Naive thymus-derived CD4-positive, alpha-beta T cell (primary cell): ENCODE measurements at regions not wholly inside any gene's neighbourhood (a gene's known extent, or its start where the extent isn't known, plus 50 kb on each side); places are given as distances from the start of the nearest gene placed in this dataset.

Experiments
- ATAC-seq: fragments of 150-1000 bp; cut with Tn5 transposase; 2 replicates; pipeline ENCODE4 v1.10.0; 2021; ENCODE audit warnings: mild to moderate bottlenecking, moderate library complexity
- CTCF ChIA-PET: fragments of 350-600 bp; sonication (Branson Sonifier 250); formaldehyde crosslinking; loops from one replicate; lab custom pipeline; 2021; ENCODE audit warnings: antibody characterized with exemption; lab: Charles Lee
- POLR2A ChIA-PET: fragments of 350-600 bp; sonication (Branson Sonifier 250); formaldehyde crosslinking; loops from one replicate; lab custom pipeline; 2021; ENCODE audit warnings: antibody characterized with exemption, inconsistent platforms; lab: Charles Lee
- DNase-seq, 9 donors: peaks; one replicate each; pipeline versions ENCODE4 v3.0.0 to v3.0.0-alpha.2; 2020 to 2022; ENCODE audit warnings: mixed read lengths in 1 of 9
- H3K27ac ChIP-seq: one replicate; pipeline ENCODE4 v1.7.0; 2013; ENCODE audit warnings: mild to moderate bottlenecking, low read depth, low read length, moderate library complexity
- H3K27me3 ChIP-seq, 2 donors: one replicate each; pipeline ENCODE4 v1.7.0; 2013; ENCODE audit warnings: low read length in 2 of 2, mild to moderate bottlenecking in 2 of 2, moderate library complexity in 2 of 2; ENCODE audit not compliant: control insufficient read depth in 2 of 2, insufficient read depth in 2 of 2
- H3K36me3 ChIP-seq, 3 experiments: 1 replicate in 2 of 3; 2 replicates in 1 of 3; pipeline ENCODE4 v1.7.0; 2013; ENCODE audit warnings: low read length in 3 of 3, mild to moderate bottlenecking in 3 of 3, moderate library complexity in 1 of 3; ENCODE audit not compliant: insufficient read depth in 3 of 3, control insufficient read depth in 2 of 3
- H3K4me1 ChIP-seq, 2 donors: one replicate each; pipeline ENCODE4 v1.7.0; 2013; ENCODE audit warnings: low read length in 2 of 2, mild to moderate bottlenecking in 2 of 2, moderate library complexity in 1 of 2; ENCODE audit not compliant: control insufficient read depth in 2 of 2, insufficient read depth in 2 of 2
- H3K4me3 ChIP-seq: 2 replicates; pipeline ENCODE4 v1.7.0; 2013; ENCODE audit warnings: mild to moderate bottlenecking, low read length
- H3K9me3 ChIP-seq, 3 experiments: 1 replicate in 2 of 3; 2 replicates in 1 of 3; pipeline ENCODE4 v1.7.0; 2013; ENCODE audit warnings: low read length in 3 of 3; ENCODE audit not compliant: control insufficient read depth in 2 of 3
- H3K27ac Mint-ChIP-seq, 9 donors: one replicate each; pipeline ENCODE4 v1.8.0; 2020 to 2022; ENCODE audit warnings: mixed read lengths in 9 of 9, mild to moderate bottlenecking in 8 of 9, moderate library complexity in 5 of 9, inconsistent platforms in 2 of 9
- H3K27me3 Mint-ChIP-seq, 5 donors: one replicate each; pipeline ENCODE4 v1.8.0; 2021 to 2022; ENCODE audit warnings: mixed read lengths in 5 of 5, mild to moderate bottlenecking in 1 of 5
- H3K36me3 Mint-ChIP-seq, 5 donors: one replicate each; pipeline ENCODE4 v1.8.0; 2020 to 2022; ENCODE audit warnings: mixed read lengths in 5 of 5, mild to moderate bottlenecking in 3 of 5, inconsistent platforms in 1 of 5
- H3K4me1 Mint-ChIP-seq, 7 donors: one replicate each; pipeline ENCODE4 v1.8.0; 2020 to 2022; ENCODE audit warnings: mixed read lengths in 7 of 7, mild to moderate bottlenecking in 3 of 7, inconsistent platforms in 1 of 7
- H3K4me3 Mint-ChIP-seq, 10 donors: one replicate each; pipeline ENCODE4 v1.8.0; 2020 to 2022; ENCODE audit warnings: mild to moderate bottlenecking in 10 of 10, mixed read lengths in 10 of 10, moderate library complexity in 6 of 10, inconsistent platforms in 2 of 10
- H3K9me3 Mint-ChIP-seq, 11 donors: one replicate each; pipeline ENCODE4 v1.8.0; 2020 to 2022; ENCODE audit warnings: mixed read lengths in 11 of 11, mild to moderate bottlenecking in 4 of 11, inconsistent platforms in 1 of 11, moderate library complexity in 1 of 11
- intact Hi-C, 2 donors: fragments of 100-400 bp; cut with micrococcal nuclease; formaldehyde crosslinking; loops; one replicate each; pipeline ENCODE4 v1.15.1; 2023

DNA sequence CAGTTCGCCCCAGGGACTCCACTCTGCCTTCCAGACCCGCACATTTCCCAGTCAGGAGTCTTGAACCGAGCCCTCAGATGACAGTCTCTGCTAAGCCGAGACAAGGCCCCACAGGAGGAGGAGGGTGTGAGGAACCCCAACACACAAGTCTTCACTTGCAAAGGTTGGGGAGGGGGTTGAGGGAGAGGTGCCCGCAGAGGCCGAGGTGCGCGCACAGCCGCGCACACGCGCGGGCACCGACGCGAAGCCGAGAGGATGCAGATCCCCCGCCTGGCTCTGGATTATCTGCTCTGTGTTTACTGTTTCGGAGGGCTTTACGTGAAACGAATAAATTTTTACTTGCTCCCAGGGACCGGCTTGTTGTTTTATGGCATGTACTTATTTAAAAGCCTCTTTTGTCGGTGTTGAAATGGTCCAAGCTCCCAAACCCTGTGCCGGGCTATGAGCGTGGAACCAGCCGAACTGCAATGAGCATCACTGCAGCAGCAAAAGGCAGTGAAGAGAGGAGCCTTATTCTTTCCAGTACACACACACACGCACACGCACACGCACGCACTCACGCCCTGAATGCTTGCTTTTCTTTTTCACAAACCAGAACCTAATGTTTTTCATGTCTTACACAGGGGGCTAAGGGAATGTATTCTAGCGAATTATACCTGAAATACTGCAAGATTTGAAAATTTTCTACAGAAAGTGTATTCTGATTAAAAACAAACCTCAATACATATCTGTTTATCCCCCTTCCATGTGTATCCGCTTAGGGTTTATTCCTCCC, 297.7 kb downstream of the PARP8 start:
- H3K27me3 ChIP-seq: peaks cover 23 to 26% of the 10 kb centered on the region in 2 donors
- Mint-ChIP-seq H3K4me1 (peaks cover 35 to 62% (median 54%) of the 10 kb centered on the region in 7 donors), H3K4me3 (peak overlapping the region; percentile 8 to 92 (median 80)), H3K36me3 (peaks cover 0 to 9% (median 5%) of the 10 kb centered on the region in 5 donors), H3K27me3 (peaks cover 71 to 84% (median 76%) of the 10 kb centered on the region in 5 donors), H3K27ac (no peak overlapping the region), H3K9me3 (peaks cover 0 to 8% (median 0%) of the 10 kb centered on the region in 11 donors)
- H3K9me3 ChIP-seq: no peaks in the 10 kb centered on the region
- DNase-seq (peak in 1 of 9 donors; percentile 10), ATAC-seq (peak; percentile 24)
- POLR2A ChIA-PET: no interaction called here
- peaks cover 18 to 30% of the 10 kb centered on the region in 2 donors for H3K4me1 ChIP-seq
- H3K36me3 ChIP-seq: no peaks in the 10 kb centered on the region
- H3K4me3 ChIP-seq: peak overlapping the region; percentile 12
- intact Hi-C loops: loop anchor here (1.0 to 10.0 kb wide), 5 partner anchors 1391 to 1951 kb away; no protein-coding TSS in a partner anchor
- CTCF ChIA-PET: interaction anchor here (0.6 to 1.6 kb wide), 2 partner anchors 12 to 1692 kb away, joined by 3 to 7 read pairs; no protein-coding TSS in a partner anchor
- H3K27ac ChIP-seq: no peak overlapping the region

DNA sequence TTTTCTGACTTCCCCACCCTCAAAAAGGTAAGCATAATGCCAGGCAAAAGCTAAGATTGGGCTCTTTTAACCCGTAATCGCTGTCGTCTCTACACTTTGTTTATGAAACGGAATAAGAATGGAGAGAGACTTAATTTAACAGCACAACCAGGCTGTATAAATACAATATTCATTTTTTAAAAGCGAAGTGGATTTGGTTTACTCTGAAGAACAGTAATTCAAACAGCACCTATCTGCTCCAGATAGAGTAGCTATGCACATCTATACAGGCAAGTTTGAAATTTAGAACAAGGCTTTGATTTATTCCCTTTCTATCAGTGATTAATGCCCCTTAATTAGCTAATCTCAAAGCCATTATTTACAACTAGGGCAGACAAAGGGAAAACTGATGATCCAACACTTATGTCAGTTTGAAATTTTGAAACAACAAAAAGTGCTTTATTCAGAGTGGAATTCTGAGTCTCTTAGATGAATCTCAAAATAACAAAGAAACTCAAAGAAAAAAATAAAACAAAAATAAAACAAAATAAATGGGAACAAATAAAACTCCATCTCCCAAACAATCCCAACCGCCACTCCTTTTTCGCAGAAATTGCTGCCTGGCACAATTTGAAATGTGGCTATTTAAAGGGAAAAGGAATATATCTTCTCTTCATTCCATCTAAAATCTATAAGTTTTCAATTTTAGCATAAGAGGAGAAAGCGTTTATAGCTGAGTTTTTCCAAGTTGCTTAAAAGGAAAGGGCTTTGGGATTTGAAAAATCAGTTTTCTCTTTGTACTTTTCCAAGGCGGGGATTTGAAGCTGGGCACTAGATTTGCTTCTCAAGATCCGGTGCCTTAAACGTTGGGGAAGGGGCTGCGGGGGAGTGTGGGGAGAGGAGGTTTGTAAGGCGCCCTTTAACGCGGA, 298.6 kb downstream of the PARP8 start:
- POLR2A ChIA-PET: no interaction called here
- no peak for DNase-seq
- ATAC-seq: no peak
- Histone ChIP-seq H3K4me1 (peaks cover 19 to 30% of the 10 kb centered on the region in 2 donors), H3K27ac (no peak overlapping the region), H3K27me3 (peaks cover 23 to 29% of the 10 kb centered on the region in 2 donors), H3K9me3 (no peaks in the 10 kb centered on the region), H3K4me3 (no peak overlapping the region), H3K36me3 (no peaks in the 10 kb centered on the region)
- peaks cover 79 to 83% (median 79%) of the 10 kb centered on the region in 5 donors for H3K27me3 Mint-ChIP-seq
- CTCF ChIA-PET: interaction anchor here (0.6 kb wide), 1 partner anchor 1611 kb away, joined by 3 read pairs; no protein-coding TSS in a partner anchor
- peaks cover 0 to 9% (median 5%) of the 10 kb centered on the region in 5 donors for H3K36me3 Mint-ChIP-seq
- H3K4me3 Mint-ChIP-seq: peak overlapping the region in 7 of 10 donors; percentile 77 to 92 (median 86)
- H3K9me3 Mint-ChIP-seq: peaks cover 0 to 8% (median 0%) of the 10 kb centered on the region in 11 donors
- no peak overlapping the region for H3K27ac Mint-ChIP-seq
- H3K4me1 Mint-ChIP-seq: peaks cover 41 to 65% (median 59%) of the 10 kb centered on the region in 7 donors
- intact Hi-C loops: loop anchor here in 1 of 2 donors (5.0 to 10.0 kb wide), 3 partner anchors 432 to 1950 kb away; no protein-coding TSS in a partner anchor

DNA sequence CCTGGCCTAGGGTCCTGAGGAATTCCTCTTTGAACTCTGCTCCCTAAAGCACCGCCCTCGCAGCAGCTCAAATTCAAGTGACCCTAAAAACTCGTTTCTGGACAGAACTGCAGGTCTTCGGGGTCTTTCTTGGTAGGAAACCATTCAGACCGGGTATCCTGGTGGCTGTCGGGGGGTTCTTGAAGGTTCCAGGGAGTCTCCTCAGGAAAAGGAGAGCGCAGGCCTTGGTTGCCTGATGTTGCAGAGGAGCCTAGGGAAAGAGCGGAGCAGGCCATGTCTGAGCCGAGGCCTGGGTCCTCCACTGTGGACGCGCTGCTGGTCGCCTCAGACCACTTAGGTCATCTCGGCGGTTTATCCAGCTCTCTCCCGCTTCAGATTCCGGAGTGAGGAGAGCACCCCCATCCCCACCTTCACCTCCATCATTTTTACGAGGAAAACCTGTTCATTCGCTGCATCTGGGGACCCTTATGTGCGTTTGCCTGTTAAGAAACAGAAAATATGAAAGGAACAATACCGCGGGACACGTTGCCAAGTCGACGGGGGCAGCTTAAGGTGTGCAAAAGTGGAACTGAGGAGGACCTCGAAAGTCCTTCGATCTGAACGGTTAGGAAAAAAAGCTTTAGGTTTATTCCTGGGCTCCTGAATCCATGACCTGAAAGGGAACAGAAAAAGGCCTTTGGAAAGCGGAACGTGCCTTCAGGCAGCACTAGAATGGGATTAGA, 299.4 kb downstream of the PARP8 start:
- Mint-ChIP-seq H3K4me1 (peaks cover 41 to 67% (median 63%) of the 10 kb centered on the region in 7 donors), H3K4me3 (peak overlapping the region in 9 of 10 donors; percentile 26 to 91 (median 56)), H3K27me3 (peaks cover 81 to 87% (median 84%) of the 10 kb centered on the region in 5 donors), H3K36me3 (peaks cover 0 to 9% (median 5%) of the 10 kb centered on the region in 5 donors), H3K9me3 (peaks cover 0 to 8% (median 0%) of the 10 kb centered on the region in 11 donors), H3K27ac (peak overlapping the region in 1 of 9 donors; percentile 58)
- H3K4me3 ChIP-seq: no peak overlapping the region
- H3K27me3 ChIP-seq: peaks cover 23 to 29% of the 10 kb centered on the region in 2 donors
- ChIA-PET CTCF (no interaction called here), POLR2A (no interaction called here)
- DNase-seq: no peak
- no peaks in the 10 kb centered on the region for H3K36me3 ChIP-seq
- H3K9me3 ChIP-seq: no peaks in the 10 kb centered on the region
- ATAC-seq: no peak
- H3K27ac ChIP-seq: no peak overlapping the region
- peaks cover 19 to 30% of the 10 kb centered on the region in 2 donors for H3K4me1 ChIP-seq
- intact Hi-C loops: loop anchor here in 1 of 2 donors (2.0 to 10.0 kb wide), 4 partner anchors 417 to 1949 kb away; partner anchors contain the start of gene ISL1

DNA sequence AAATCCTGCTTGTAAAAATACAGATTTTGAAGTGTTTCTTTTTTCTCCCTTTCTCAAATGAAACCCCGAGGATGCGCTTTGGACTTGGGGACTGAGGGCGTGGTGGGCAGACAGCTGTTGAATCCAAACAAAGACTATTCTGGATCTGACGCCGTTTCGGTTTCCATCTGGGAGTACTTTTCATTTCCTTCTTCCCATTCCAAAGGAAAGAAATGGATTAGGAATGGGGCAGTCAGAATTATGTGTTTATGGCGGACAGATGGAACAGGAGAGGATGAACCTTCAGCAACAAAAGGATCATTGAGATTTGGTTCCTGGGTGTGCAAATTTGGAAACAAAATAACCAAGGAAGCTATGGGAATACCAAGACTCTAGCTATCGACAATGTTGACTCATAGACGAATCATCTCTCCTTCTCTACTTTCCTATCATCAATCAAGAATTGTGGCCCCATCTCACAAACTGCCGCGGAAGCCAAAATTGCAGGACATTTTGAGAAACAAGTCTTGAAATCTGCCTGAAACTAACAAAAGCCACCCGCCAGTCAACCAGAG, 300.6 kb downstream of the PARP8 start:
- intact Hi-C loops: loop anchor here in 1 of 2 donors (2.0 to 10.0 kb wide), 4 partner anchors 416 to 1948 kb away; partner anchors contain the start of gene ISL1

DNA sequence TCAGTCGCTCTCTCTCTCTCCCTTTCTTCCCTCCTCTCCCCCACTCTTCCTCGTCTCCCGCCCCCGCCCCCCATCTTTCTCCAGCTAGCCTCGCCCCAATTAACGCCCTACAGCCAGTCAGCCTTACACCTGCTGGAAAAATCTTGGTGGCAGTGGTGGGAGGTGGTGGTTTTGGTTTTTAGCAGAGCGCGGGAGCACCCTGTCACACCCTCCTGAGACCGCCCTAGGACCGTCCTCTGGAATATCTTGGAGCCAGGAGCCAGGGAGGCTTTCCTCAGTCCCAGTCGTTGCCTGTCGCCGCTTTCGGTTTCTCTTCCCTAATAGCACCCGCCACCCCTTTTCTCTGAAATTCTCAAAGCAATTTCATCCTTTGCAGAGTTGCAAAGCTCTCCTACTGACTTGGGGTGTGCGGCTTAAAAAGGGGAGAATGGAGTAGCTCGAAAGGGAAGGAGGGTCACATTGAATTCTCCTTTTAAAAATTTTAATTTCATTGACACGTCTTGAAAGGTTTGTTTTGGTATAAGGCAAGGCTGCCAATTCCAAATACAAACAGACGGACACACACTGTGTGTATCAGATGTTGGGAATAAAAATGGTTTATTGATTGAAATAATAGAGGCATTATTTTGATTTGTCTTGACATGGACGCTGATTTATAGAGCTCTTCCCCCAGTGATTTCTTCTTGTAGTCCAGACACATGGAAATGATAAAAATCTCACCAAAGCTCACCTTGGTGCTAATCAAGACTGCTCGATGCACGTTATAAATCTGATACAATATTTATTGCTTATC, 301.3 kb downstream of the PARP8 start:
- no peak for DNase-seq

More for the DNA sequence above, 300.6 kb downstream of the PARP8 start:
- DNase-seq: no peak
- H3K27ac ChIP-seq: no peak overlapping the region
- ChIA-PET POLR2A (interaction anchor here (0.7 kb wide), 1 partner anchor 1809 kb away, joined by 3 read pairs; no protein-coding TSS in a partner anchor), CTCF (no interaction called here)
- no peaks in the 10 kb centered on the region for H3K9me3 ChIP-seq
- H3K36me3 Mint-ChIP-seq: peaks cover 0 to 9% (median 5%) of the 10 kb centered on the region in 5 donors
- H3K4me1 Mint-ChIP-seq: peaks cover 41 to 67% (median 63%) of the 10 kb centered on the region in 7 donors
- ATAC-seq: no peak
- H3K9me3 Mint-ChIP-seq: peaks cover 0 to 8% (median 0%) of the 10 kb centered on the region in 11 donors
- H3K27me3 Mint-ChIP-seq: peaks cover 82 to 89% (median 85%) of the 10 kb centered on the region in 5 donors
- H3K4me3 Mint-ChIP-seq: peak overlapping the region; percentile 42 to 91 (median 68)
- H3K27ac Mint-ChIP-seq: peak overlapping the region in 1 of 9 donors; percentile 29
- peaks cover 23 to 29% of the 10 kb centered on the region in 2 donors for H3K27me3 ChIP-seq
- H3K36me3 ChIP-seq: no peaks in the 10 kb centered on the region
- peaks cover 19 to 30% of the 10 kb centered on the region in 2 donors for H3K4me1 ChIP-seq
- H3K4me3 ChIP-seq: peak overlapping the region; percentile 40

More for the DNA sequence above, 301.3 kb downstream of the PARP8 start:
- H3K27me3 Mint-ChIP-seq: peaks cover 81 to 87% (median 82%) of the 10 kb centered on the region in 5 donors
- peaks cover 41 to 66% (median 62%) of the 10 kb centered on the region in 7 donors for H3K4me1 Mint-ChIP-seq
- H3K9me3 ChIP-seq: no peaks in the 10 kb centered on the region
- ATAC-seq: no peak
- peaks cover 23 to 29% of the 10 kb centered on the region in 2 donors for H3K27me3 ChIP-seq
- CTCF ChIA-PET: no interaction called here
- peaks cover 0 to 8% (median 0%) of the 10 kb centered on the region in 11 donors for H3K9me3 Mint-ChIP-seq
- H3K4me3 Mint-ChIP-seq: peak overlapping the region; percentile 42 to 91 (median 68)
- H3K27ac Mint-ChIP-seq: peak overlapping the region in 1 of 9 donors; percentile 29
- H3K4me3 ChIP-seq: peak overlapping the region; percentile 40
- no peaks in the 10 kb centered on the region for H3K36me3 ChIP-seq
- POLR2A ChIA-PET: interaction anchor here (0.7 kb wide), 1 partner anchor 1808 kb away, joined by 3 read pairs; no protein-coding TSS in a partner anchor
- intact Hi-C loops: loop anchor here in 1 of 2 donors (2.0 to 10.0 kb wide), 4 partner anchors 415 to 1947 kb away; partner anchors contain the start of gene ISL1
- peaks cover 19 to 30% of the 10 kb centered on the region in 2 donors for H3K4me1 ChIP-seq
- H3K27ac ChIP-seq: no peak overlapping the region
- H3K36me3 Mint-ChIP-seq: peaks cover 0 to 9% (median 5%) of the 10 kb centered on the region in 5 donors
